ENCODE measurements at regions not wholly inside any gene's neighbourhood (a gene's known extent, or its start where the extent isn't known, plus 50 kb on each side); places are given as distances from the start of the nearest gene placed in this dataset.

- WGBS, 2 donors: 90 to 98% methylated on average over 15 of the region's 15 CpGs
- no peak for TF ChIP-seq POLR2A (IDR thresholded peaks at IDR 0.05)
- TF ChIP-seq CTCF (IDR thresholded peaks at IDR 0.05): no peak
- H3K4me3 ChIP-seq: no peak overlapping the region
- no peaks in the 10 kb centered on the region for H3K9me3 ChIP-seq
- H3K27me3 ChIP-seq: no peaks in the 10 kb centered on the region
- intact Hi-C loops (cut with DNase I; ENCODE audit: low total_unique reads): no loop called here
- no peaks in the 10 kb centered on the region for H3K4me1 ChIP-seq
- no peak for DNase-seq
- no peaks in the 10 kb centered on the region for H3K36me3 ChIP-seq (ENCODE audit: low read depth, missing control alignments)
- no peak overlapping the region for H3K27ac ChIP-seq
These were observed 135.2 kb upstream of the ASB18 start for GRCh38 chr2:236399409-236399808.

- WGBS, 2 donors: 92 to 96% methylated on average over 6 to 10 of the region's 10 CpGs
- H3K27ac ChIP-seq: no peak overlapping the region
- no peaks in the 10 kb centered on the region for H3K9me3 ChIP-seq
- H3K4me1 ChIP-seq: no peaks in the 10 kb centered on the region
- H3K27me3 ChIP-seq: no peaks in the 10 kb centered on the region
- TF ChIP-seq POLR2A (IDR thresholded peaks at IDR 0.05) (no peak), CTCF (IDR thresholded peaks at IDR 0.05) (no peak)
- no peaks in the 10 kb centered on the region for H3K36me3 ChIP-seq (ENCODE audit: low read depth, missing control alignments)
- no peak overlapping the region for H3K4me3 ChIP-seq
- DNase-seq: no peak
- intact Hi-C loops (cut with DNase I; ENCODE audit: low total_unique reads): no loop called here
These were observed 135.9 kb upstream of the ASB18 start for GRCh38 chr2:236400046-236400574.

GRCh38 chr2:236400594-236401360 lies 136.6 kb upstream of the ASB18 start:
- H3K27ac ChIP-seq: no peak overlapping the region
- 90 to 96% methylated on average over 12 to 20 of the region's 20 CpGs for WGBS, 2 donors
- no peaks in the 10 kb centered on the region for H3K4me1 ChIP-seq
- no peaks in the 10 kb centered on the region for H3K36me3 ChIP-seq (ENCODE audit: low read depth, missing control alignments)
- TF ChIP-seq CTCF (IDR thresholded peaks at IDR 0.05) (no peak), POLR2A (IDR thresholded peaks at IDR 0.05) (no peak)
- H3K9me3 ChIP-seq: no peaks in the 10 kb centered on the region
- intact Hi-C loops (cut with DNase I; ENCODE audit: low total_unique reads): no loop called here
- H3K4me3 ChIP-seq: no peak overlapping the region
- DNase-seq: no peak
- no peaks in the 10 kb centered on the region for H3K27me3 ChIP-seq

GRCh38 chr2:236402033-236402790 lies 138.0 kb upstream of the ASB18 start:
- H3K27ac ChIP-seq: no peak overlapping the region
- H3K36me3 ChIP-seq (ENCODE audit: low read depth, missing control alignments): no peaks in the 10 kb centered on the region
- 80 to 89% methylated on average over 11 to 12 of the region's 12 CpGs for WGBS, 2 donors
- intact Hi-C loops (cut with DNase I; ENCODE audit: low total_unique reads): no loop called here
- H3K9me3 ChIP-seq: no peaks in the 10 kb centered on the region
- TF ChIP-seq POLR2A (IDR thresholded peaks at IDR 0.05): no peak
- TF ChIP-seq CTCF (IDR thresholded peaks at IDR 0.05): no peak
- no peaks in the 10 kb centered on the region for H3K27me3 ChIP-seq
- H3K4me1 ChIP-seq: no peaks in the 10 kb centered on the region
- no peak overlapping the region for H3K4me3 ChIP-seq
- DNase-seq: no peak
